DND-41 (cell line): ENCODE measurements at regions not wholly inside any gene's neighbourhood (a gene's known extent, or its start where the extent isn't known, plus 50 kb on each side); places are given as distances from the start of the nearest gene placed in this dataset.

Experiments
- ATAC-seq: fragments of 200-7000 bp; cut with Tn5 transposase; 3 replicates; pipeline ENCODE4 v1.9.1; 2021; ENCODE audit warnings: low read depth; ENCODE audit not compliant: insufficient read depth
- DNase-seq: peaks from one replicate; pipeline ENCODE4 v3.0.0-alpha.2; 2020
- H2AFZ ChIP-seq: 2 replicates; pipeline ENCODE4 v1.6.0; 2012; ENCODE audit warnings: low read depth, low read length
- H3K27ac ChIP-seq: 2 replicates; pipeline ENCODE4 v1.5.1; 2012; ENCODE audit warnings: low read length, inconsistent platforms
- H3K27me3 ChIP-seq: fragments of 200-600 bp; sonication (generic); 2 replicates; pipeline ENCODE4 v1.6.0; 2012; ENCODE audit warnings: low read length, mild to moderate bottlenecking, inconsistent platforms; ENCODE audit not compliant: insufficient read depth, poor library complexity
- H3K36me3 ChIP-seq: 2 replicates; pipeline ENCODE4 v1.5.1; 2012; ENCODE audit warnings: low read length, inconsistent platforms; ENCODE audit not compliant: insufficient read depth
- H3K4me1 ChIP-seq: 2 replicates; pipeline ENCODE4 v1.5.1; 2012; ENCODE audit warnings: mild to moderate bottlenecking, low read length; ENCODE audit not compliant: insufficient read depth
- H3K4me2 ChIP-seq: 2 replicates; pipeline ENCODE4 v1.6.0; 2012; ENCODE audit warnings: mild to moderate bottlenecking, moderate library complexity, low read length, inconsistent platforms; ENCODE audit not compliant: insufficient read depth
- H3K4me3 ChIP-seq, 2 experiments: fragments of 200-600 bp in 1 of 2; shearing (Covaris generic) in 1 of 2; 2 replicates each; pipeline ENCODE4 v1.5.1; 2012 to 2016; ENCODE audit warnings: inconsistent platforms in 2 of 2, low read length in 2 of 2, mild to moderate bottlenecking in 2 of 2, low read depth in 1 of 2, moderate library complexity in 1 of 2
- H3K79me2 ChIP-seq: 2 replicates; pipeline ENCODE4 v1.6.0; 2012; ENCODE audit warnings: low read length, inconsistent platforms; ENCODE audit not compliant: insufficient read depth
- H3K9ac ChIP-seq: 2 replicates; pipeline ENCODE4 v1.6.0; 2012; ENCODE audit warnings: low read depth, mild to moderate bottlenecking, inconsistent platforms, low read length, moderate library complexity
- H3K9me3 ChIP-seq: 2 replicates; pipeline ENCODE4 v1.5.1; 2012; ENCODE audit warnings: low read length, moderate library complexity, mild to moderate bottlenecking, inconsistent platforms; ENCODE audit not compliant: insufficient read depth, severe bottlenecking
- H4K20me1 ChIP-seq: 2 replicates; pipeline ENCODE4 v1.6.0; 2012; ENCODE audit warnings: low read length; ENCODE audit not compliant: insufficient read depth
- EZH2 ChIP-seq: IDR thresholded peaks from 3 replicates; pipeline ENCODE4 v1.6.1; 2012; ENCODE audit warnings: borderline replicate concordance, low read depth, mild to moderate bottlenecking, moderate library complexity, low read length, inconsistent platforms; ENCODE audit not compliant: severe bottlenecking
- TF ChIP-seq, protein P1 (sequence below): IDR thresholded peaks from 2 replicates; pipeline ENCODE4 v1.5.1; 2012; ENCODE audit warnings: borderline replicate concordance, low read length, moderate library complexity, mild to moderate bottlenecking; ENCODE audit not compliant: poor library complexity, severe bottlenecking; ENCODE audit errors: extremely low read depth

DNA sequence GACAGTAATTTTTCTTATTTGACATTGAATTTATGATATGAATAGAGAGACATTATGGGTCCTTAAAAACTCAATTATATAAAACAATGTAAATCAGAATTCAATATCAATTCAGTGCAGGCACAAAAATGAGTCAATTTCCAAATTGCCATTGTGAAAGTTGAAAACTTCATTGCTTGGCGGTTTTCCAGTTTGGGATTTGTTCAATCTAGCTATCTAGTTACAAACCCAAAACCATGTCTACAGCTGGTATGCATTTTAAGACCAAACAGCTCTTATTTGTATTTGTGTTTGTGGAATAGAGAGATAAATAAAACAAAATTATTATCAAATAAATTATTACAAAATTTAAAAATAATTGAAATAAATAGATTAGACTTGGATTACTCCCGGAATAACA is 1206.6 kb upstream of the RAG2 start:
- no peak overlapping the region for H3K9ac ChIP-seq
- no peaks in the 10 kb centered on the region for H3K36me3 ChIP-seq
- no peak overlapping the region for H3K4me3 ChIP-seq
- H3K9me3 ChIP-seq, result no peaks in the 10 kb centered on the region
- no peak for DNase-seq
- TF ChIP-seq, protein P1, sequence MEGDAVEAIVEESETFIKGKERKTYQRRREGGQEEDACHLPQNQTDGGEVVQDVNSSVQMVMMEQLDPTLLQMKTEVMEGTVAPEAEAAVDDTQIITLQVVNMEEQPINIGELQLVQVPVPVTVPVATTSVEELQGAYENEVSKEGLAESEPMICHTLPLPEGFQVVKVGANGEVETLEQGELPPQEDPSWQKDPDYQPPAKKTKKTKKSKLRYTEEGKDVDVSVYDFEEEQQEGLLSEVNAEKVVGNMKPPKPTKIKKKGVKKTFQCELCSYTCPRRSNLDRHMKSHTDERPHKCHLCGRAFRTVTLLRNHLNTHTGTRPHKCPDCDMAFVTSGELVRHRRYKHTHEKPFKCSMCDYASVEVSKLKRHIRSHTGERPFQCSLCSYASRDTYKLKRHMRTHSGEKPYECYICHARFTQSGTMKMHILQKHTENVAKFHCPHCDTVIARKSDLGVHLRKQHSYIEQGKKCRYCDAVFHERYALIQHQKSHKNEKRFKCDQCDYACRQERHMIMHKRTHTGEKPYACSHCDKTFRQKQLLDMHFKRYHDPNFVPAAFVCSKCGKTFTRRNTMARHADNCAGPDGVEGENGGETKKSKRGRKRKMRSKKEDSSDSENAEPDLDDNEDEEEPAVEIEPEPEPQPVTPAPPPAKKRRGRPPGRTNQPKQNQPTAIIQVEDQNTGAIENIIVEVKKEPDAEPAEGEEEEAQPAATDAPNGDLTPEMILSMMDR, result no peak
- no peak for TF ChIP-seq EZH2
- ATAC-seq, result no peak
- no peak overlapping the region for H3K4me2 ChIP-seq
- no peaks in the 10 kb centered on the region for H3K4me1 ChIP-seq
- no peaks in the 10 kb centered on the region for H4K20me1 ChIP-seq
- H2AFZ ChIP-seq, result no peak overlapping the region
- no peak overlapping the region for H3K27ac ChIP-seq
- no peaks in the 10 kb centered on the region for H3K27me3 ChIP-seq
- no peaks in the 10 kb centered on the region for H3K79me2 ChIP-seq

DNA sequence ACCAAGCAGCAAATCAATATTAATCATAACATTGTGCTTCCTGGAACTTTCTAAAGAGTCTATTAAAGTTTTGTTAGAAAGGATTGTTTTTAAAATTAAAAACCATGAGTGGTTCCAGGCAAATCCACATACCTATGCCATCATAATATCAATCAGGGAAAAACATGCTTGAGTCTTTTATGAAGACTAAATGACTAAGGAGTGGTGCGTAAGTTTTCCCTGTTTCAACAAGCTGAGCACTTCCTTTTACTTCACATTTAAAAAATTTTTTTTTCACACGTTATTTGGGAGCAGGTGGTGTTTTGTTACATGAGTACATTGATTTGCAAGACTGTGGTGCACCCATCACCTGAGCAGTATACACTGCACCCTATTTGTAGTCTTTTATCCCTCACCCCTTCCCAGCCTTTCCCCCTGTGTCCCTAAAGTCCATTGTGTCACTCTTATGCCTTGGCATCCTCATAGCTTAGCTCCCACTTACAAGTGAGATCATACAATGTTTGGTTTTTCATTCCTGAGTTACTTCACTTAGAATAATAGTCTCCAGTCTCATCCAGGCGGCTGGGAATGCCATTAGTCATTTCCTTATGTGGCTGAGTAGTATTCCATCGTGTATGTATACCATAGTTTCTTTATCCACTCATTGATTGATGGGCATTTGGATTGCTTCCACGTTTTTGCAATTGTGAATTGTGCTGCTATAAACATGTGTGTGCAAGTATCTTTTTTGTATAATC is 1190.3 kb upstream of the RAG2 start:
- no peak for DNase-seq
- ATAC-seq, result no peak
- Histone ChIP-seq H3K9me3 (no peaks in the 10 kb centered on the region), H3K36me3 (no peaks in the 10 kb centered on the region), H3K4me3 (no peak overlapping the region), H3K4me1 (no peaks in the 10 kb centered on the region), H3K9ac (no peak overlapping the region), H2AFZ (no peak overlapping the region), H3K27me3 (no peaks in the 10 kb centered on the region), H4K20me1 (no peaks in the 10 kb centered on the region), H3K27ac (no peak overlapping the region), H3K79me2 (no peaks in the 10 kb centered on the region), H3K4me2 (no peak overlapping the region)
- TF ChIP-seq, protein P1, result no peak
- TF ChIP-seq EZH2, result no peak

DNA sequence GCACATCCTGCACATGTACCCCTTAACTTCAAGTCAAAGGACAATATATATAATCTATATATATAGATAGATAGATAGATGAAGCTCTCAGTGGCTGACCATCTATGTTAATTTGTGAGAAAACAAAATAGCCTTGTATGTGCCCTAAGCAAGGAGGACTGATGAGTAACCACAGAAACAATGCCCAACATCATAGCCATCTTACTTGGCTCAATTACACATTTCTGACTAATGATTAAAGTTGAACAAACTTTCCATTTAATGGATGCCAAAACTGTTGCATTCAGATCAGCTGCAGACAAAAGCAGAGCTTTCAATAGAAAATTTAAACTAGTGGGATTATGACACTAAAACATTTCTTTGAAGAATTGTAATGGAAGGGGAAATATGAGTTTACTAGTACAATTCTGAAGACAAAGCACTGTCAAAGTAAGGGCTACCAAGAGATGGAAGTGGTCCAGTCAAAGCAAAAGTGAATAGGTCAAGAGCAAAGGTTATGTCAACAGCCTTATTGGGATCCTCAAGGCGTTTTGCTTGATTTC is 1188.2 kb upstream of the RAG2 start:
- Histone ChIP-seq H4K20me1 (no peaks in the 10 kb centered on the region), H3K79me2 (no peaks in the 10 kb centered on the region), H3K27ac (no peak overlapping the region), H3K9me3 (no peaks in the 10 kb centered on the region), H3K27me3 (no peaks in the 10 kb centered on the region), H2AFZ (no peak overlapping the region), H3K36me3 (no peaks in the 10 kb centered on the region), H3K4me2 (no peak overlapping the region), H3K4me1 (no peaks in the 10 kb centered on the region), H3K9ac (no peak overlapping the region), H3K4me3 (no peak overlapping the region)
- TF ChIP-seq, protein P1, result no peak
- TF ChIP-seq EZH2, result no peak
- ATAC-seq (no peak), DNase-seq (no peak)
